ENCODE measurements at regions not wholly inside any gene's neighbourhood (a gene's known extent, or its start where the extent isn't known, plus 50 kb on each side); places are given as distances from the start of the nearest gene placed in this dataset.

GRCh38 chr5:165576678-165577275 is 2071.4 kb downstream of the MAT2B start:
- H3K9ac ChIP-seq (ENCODE audit: low read length): no peak overlapping the region
- no peaks in the 10 kb centered on the region for H3K36me3 ChIP-seq (ENCODE audit: control insufficient read depth, insufficient read depth, low read length)
- no peaks in the 10 kb centered on the region for H3K4me1 ChIP-seq (ENCODE audit: control insufficient read depth, insufficient read depth, low read length)
- H3K27me3 ChIP-seq (ENCODE audit: control insufficient read depth, insufficient read depth, low read length): no peaks in the 10 kb centered on the region
- H3K27ac ChIP-seq (ENCODE audit: low read depth, low read length): no peak overlapping the region
- H3K4me3 ChIP-seq (ENCODE audit: low read length): no peak overlapping the region

DNA sequence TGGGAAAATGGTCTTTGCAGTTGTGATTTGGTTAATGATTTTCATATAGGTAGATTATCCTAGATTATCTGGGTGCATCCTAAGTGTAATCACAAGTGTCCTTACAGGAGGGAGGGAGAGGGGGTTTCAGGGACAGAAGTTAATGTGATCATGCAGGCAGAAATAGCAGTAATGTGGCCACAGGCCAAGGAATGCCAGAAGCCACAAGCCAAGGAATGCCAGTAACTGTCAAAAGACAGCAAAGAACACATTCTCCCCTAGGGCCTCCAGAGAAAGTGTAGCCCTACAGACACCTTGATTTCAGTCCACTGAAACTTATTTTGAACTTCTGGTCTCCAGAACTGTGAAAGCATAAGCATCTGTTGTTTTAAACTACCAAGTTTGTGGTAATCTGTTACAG is 2074.5 kb downstream of the MAT2B start:
- no peaks in the 10 kb centered on the region for H3K27me3 ChIP-seq (ENCODE audit: control insufficient read depth, insufficient read depth, low read length)
- H3K4me1 ChIP-seq (ENCODE audit: control insufficient read depth, insufficient read depth, low read length): no peaks in the 10 kb centered on the region
- no peak overlapping the region for H3K27ac ChIP-seq (ENCODE audit: low read depth, low read length)
- no peaks in the 10 kb centered on the region for H3K36me3 ChIP-seq (ENCODE audit: control insufficient read depth, insufficient read depth, low read length)
- no peak overlapping the region for H3K9ac ChIP-seq (ENCODE audit: low read length)
- no peak overlapping the region for H3K4me3 ChIP-seq (ENCODE audit: low read length)

- Histone ChIP-seq H3K4me1 (ENCODE audit: control insufficient read depth, insufficient read depth, low read length) (no peaks in the 10 kb centered on the region), H3K27ac (ENCODE audit: low read depth, low read length) (no peak overlapping the region)
Measured at GRCh38 chr5:165594693-165595092, 2089.3 kb downstream of the MAT2B start.

GRCh38 chr5:165602529-165602928 is 2097.1 kb downstream of the MAT2B start:
- Histone ChIP-seq H3K27me3 (ENCODE audit: control insufficient read depth, insufficient read depth, low read length) (no peaks in the 10 kb centered on the region), H3K27ac (ENCODE audit: low read depth, low read length) (no peak overlapping the region), H3K9ac (ENCODE audit: low read length) (no peak overlapping the region), H3K4me1 (ENCODE audit: control insufficient read depth, insufficient read depth, low read length) (no peaks in the 10 kb centered on the region), H3K4me3 (ENCODE audit: low read length) (no peak overlapping the region), H3K36me3 (ENCODE audit: control insufficient read depth, insufficient read depth, low read length) (no peaks in the 10 kb centered on the region)

More at GRCh38 chr5:165594693-165595092, 2089.3 kb downstream of the MAT2B start:
- Histone ChIP-seq H3K4me3 (ENCODE audit: low read length) (no peak overlapping the region), H3K9ac (ENCODE audit: low read length) (no peak overlapping the region), H3K27me3 (ENCODE audit: control insufficient read depth, insufficient read depth, low read length) (no peaks in the 10 kb centered on the region), H3K36me3 (ENCODE audit: control insufficient read depth, insufficient read depth, low read length) (no peaks in the 10 kb centered on the region)

DNA sequence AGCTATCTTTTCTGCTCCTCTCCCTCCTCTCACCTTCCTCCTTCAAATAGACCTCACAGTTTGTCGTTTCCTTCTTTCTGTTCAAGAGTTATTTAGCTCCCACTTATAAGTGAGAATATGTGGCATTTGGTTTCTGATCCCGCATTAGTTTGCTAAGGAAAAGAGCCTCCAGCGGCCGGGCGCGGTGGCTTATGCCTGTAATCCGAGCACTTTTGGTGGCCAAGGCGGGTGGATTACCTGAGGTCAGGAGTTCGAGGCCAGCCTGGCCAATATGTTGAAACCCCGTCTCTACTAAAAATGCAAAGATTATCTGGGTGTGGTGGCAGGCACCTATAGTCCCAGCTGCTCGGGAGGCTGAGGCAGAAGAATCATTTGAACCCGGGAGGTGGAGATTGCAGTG is 2101.6 kb downstream of the MAT2B start:
- Histone ChIP-seq H3K27ac (ENCODE audit: low read depth, low read length) (no peak overlapping the region), H3K36me3 (ENCODE audit: control insufficient read depth, insufficient read depth, low read length) (no peaks in the 10 kb centered on the region), H3K4me1 (ENCODE audit: control insufficient read depth, insufficient read depth, low read length) (no peaks in the 10 kb centered on the region), H3K4me3 (ENCODE audit: low read length) (no peak overlapping the region), H3K9ac (ENCODE audit: low read length) (no peak overlapping the region), H3K27me3 (ENCODE audit: control insufficient read depth, insufficient read depth, low read length) (no peaks in the 10 kb centered on the region)

DNA sequence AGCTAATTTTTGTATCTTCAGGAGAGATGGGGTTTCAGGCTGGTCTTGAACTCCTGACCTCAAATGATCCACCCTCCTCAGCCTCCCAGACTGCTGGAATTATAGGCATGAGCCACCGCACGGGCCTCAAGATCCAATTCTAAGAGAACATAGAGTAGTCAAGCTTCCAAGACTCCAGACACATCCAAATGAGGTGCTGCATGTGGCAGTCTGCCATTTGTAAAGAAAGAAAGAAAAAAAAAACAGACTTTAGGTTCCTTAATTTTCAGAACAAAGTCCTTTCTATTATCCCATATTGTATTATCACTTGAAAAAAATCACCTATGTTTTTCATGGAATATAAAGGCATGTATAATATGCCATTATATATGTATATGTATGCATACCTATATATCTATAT is 2104.5 kb downstream of the MAT2B start:
- H3K36me3 ChIP-seq (ENCODE audit: control insufficient read depth, insufficient read depth, low read length): no peaks in the 10 kb centered on the region
- no peaks in the 10 kb centered on the region for H3K4me1 ChIP-seq (ENCODE audit: control insufficient read depth, insufficient read depth, low read length)
- no peak overlapping the region for H3K4me3 ChIP-seq (ENCODE audit: low read length)
- H3K9ac ChIP-seq (ENCODE audit: low read length): no peak overlapping the region
- H3K27me3 ChIP-seq (ENCODE audit: control insufficient read depth, insufficient read depth, low read length): no peaks in the 10 kb centered on the region
- no peak overlapping the region for H3K27ac ChIP-seq (ENCODE audit: low read depth, low read length)

DNA sequence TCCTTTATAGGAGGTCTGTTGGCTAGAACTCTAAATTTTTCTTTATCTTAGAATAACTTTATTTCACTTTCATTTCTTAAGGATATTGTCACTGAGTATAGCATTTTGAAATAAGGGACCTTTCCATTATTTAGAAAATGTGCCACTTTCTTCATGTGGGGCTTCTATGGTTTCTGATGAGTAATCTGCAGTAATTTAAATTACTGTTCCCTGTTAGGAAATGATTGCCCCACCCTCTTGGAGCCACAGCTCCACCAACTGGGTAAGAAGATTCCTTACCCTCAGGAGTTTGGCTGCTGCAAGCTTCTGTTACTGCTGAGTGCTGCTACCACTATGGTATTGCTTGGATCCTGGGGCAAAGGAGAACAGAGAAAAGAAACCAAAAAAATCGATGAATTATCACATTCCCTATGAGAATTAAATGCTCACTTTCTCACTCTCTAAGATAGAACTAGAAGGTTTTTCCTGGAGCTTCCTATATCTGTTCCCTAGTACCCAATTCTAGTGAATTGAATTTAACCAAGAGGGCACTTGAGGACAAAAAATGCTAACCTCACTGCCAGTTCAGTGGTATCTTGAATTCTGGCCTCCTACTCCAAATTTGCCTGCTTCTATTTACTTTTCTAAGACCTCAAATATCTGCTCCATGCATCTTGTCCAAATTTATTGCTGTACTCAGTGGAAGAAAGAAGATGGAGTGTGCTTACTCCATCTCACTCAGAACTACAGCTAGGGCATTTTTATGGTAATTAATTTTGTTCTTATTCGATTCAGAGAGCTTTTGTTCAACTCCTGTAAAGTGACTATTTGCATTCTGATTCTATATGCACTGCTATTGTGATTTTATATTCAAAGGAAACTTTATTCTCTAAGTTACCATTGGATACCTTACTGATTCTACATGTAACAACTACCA is 2111.3 kb downstream of the MAT2B start:
- Histone ChIP-seq H3K27me3 (ENCODE audit: control insufficient read depth, insufficient read depth, low read length) (no peaks in the 10 kb centered on the region), H3K4me1 (ENCODE audit: control insufficient read depth, insufficient read depth, low read length) (no peaks in the 10 kb centered on the region), H3K4me3 (ENCODE audit: low read length) (no peak overlapping the region), H3K36me3 (ENCODE audit: control insufficient read depth, insufficient read depth, low read length) (no peaks in the 10 kb centered on the region), H3K9ac (ENCODE audit: low read length) (no peak overlapping the region), H3K27ac (ENCODE audit: low read depth, low read length) (no peak overlapping the region)

DNA sequence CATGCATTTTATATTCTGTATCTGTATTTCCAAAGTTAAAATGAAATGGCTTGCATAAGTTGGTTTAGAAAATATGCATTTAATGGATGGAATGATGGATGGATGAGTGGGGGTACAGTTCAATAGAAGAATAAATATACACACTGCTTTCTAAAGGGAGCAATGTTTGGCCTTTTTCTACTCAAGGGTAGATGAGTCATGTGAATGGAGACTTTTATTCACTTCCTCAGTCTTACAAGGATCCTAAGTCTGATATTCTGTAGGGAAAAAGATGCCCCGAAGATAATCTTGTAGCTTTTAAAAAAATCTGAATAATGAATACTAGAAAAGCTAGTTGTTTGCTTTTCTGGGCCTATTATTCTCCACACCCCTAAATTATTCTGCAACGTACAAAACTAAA is 2112.1 kb downstream of the MAT2B start:
- no peaks in the 10 kb centered on the region for H3K27me3 ChIP-seq (ENCODE audit: control insufficient read depth, insufficient read depth, low read length)
- no peak overlapping the region for H3K27ac ChIP-seq (ENCODE audit: low read depth, low read length)
- no peak overlapping the region for H3K9ac ChIP-seq (ENCODE audit: low read length)
- H3K4me1 ChIP-seq (ENCODE audit: control insufficient read depth, insufficient read depth, low read length): no peaks in the 10 kb centered on the region
- no peak overlapping the region for H3K4me3 ChIP-seq (ENCODE audit: low read length)
- H3K36me3 ChIP-seq (ENCODE audit: control insufficient read depth, insufficient read depth, low read length): no peaks in the 10 kb centered on the region

GRCh38 chr5:165620394-165620793 is 2115.0 kb downstream of the MAT2B start:
- Histone ChIP-seq H3K27ac (ENCODE audit: low read depth, low read length) (no peak overlapping the region), H3K27me3 (ENCODE audit: control insufficient read depth, insufficient read depth, low read length) (no peaks in the 10 kb centered on the region), H3K4me1 (ENCODE audit: control insufficient read depth, insufficient read depth, low read length) (no peaks in the 10 kb centered on the region), H3K9ac (ENCODE audit: low read length) (no peak overlapping the region), H3K36me3 (ENCODE audit: control insufficient read depth, insufficient read depth, low read length) (no peaks in the 10 kb centered on the region), H3K4me3 (ENCODE audit: low read length) (no peak overlapping the region)

DNA sequence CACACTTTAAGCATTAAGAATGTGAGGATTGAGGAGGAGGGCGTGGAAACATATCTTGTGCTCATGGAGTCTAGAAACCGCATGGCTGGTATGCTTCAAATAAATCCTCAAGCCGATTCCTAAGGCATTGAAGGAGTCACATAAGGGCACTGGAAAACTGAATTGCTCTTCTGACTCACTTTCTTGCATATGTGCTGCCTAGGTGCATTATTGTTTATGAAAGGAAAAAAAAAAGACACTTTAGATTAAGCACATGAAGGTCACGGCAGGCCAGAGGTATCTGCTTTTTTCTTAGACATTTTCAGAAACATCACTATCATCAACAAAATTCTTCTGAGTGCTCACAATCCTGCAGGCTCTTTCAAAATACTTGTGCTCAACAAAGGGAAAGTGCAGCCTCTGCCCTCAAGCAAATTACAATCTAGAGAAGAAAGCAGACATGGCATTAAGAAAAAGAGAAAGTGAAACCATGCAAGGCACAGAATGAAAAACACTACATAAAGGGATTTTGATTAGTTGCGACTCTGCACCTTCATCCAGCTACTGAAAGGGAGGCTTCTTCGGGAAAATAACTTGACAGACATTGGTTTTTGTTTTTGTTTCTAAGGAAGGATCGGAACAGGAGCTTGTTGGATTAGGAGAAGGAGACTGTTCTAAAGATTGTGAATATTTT is 2117.6 kb downstream of the MAT2B start:
- no peaks in the 10 kb centered on the region for H3K27me3 ChIP-seq (ENCODE audit: control insufficient read depth, insufficient read depth, low read length)
- no peak overlapping the region for H3K27ac ChIP-seq (ENCODE audit: low read depth, low read length)
- H3K36me3 ChIP-seq (ENCODE audit: control insufficient read depth, insufficient read depth, low read length): no peaks in the 10 kb centered on the region
- no peak overlapping the region for H3K4me3 ChIP-seq (ENCODE audit: low read length)
- no peak overlapping the region for H3K9ac ChIP-seq (ENCODE audit: low read length)
- no peaks in the 10 kb centered on the region for H3K4me1 ChIP-seq (ENCODE audit: control insufficient read depth, insufficient read depth, low read length)

DNA sequence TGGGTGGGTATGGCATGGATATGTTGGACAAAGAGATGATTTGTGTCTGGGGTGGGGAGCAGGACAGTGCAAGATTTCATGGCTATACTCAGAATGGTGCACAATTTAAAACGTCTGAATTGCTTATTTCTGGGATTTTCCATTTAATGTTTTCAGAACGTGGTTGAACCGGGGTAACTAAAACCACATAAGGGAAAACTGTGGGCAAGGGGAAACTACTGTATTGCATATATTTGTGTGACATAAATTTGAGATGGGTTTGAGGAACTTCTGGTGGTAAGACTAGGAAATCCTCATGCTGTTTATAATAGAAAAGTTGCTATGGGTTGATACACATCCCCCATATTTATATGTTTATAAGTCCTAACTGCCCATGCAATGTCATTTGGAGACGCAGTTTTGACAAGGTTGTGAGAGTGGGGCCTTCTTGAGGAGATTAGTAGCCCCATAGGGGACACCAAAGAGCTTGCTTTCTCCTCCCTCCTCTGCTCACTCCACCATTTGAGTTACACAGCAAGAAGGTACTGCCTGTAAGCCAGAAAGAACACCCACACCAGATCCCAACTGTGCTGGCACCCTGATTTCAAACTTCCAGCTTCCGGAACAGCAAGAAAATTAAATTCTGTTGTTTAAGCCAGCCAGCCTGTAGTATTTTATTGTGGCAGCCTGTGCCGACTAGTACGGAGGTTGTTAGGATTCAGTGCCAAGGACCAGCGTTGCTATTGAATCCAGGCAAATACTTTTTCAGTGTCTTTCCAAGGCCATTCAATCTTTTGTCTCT is 2118.9 kb downstream of the MAT2B start:
- Histone ChIP-seq H3K27ac (ENCODE audit: low read depth, low read length) (no peak overlapping the region), H3K36me3 (ENCODE audit: control insufficient read depth, insufficient read depth, low read length) (no peaks in the 10 kb centered on the region), H3K9ac (ENCODE audit: low read length) (no peak overlapping the region), H3K4me1 (ENCODE audit: control insufficient read depth, insufficient read depth, low read length) (no peaks in the 10 kb centered on the region), H3K4me3 (ENCODE audit: low read length) (no peak overlapping the region), H3K27me3 (ENCODE audit: control insufficient read depth, insufficient read depth, low read length) (no peaks in the 10 kb centered on the region)

DNA sequence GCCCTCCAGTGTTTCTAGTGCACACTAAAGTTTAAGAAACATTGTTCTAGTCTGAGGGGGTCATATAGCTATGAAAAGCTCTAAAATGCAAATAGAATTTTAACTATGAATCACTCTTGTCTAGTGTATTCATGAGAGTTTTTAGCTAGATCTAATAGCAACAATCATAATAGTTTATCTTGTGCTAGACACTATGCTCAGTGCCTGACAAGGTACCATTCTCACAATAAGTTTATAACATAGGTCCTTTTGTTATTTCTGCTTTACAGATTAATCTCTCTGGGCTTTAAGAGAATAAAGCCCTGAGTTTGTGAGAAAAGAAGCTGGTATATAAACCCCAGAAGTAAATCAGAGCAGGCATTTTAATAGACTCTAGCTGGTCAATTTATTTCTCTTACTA is 2120.7 kb downstream of the MAT2B start:
- H3K27me3 ChIP-seq (ENCODE audit: control insufficient read depth, insufficient read depth, low read length): no peaks in the 10 kb centered on the region
- H3K27ac ChIP-seq (ENCODE audit: low read depth, low read length): no peak overlapping the region
- H3K4me3 ChIP-seq (ENCODE audit: low read length): no peak overlapping the region
- H3K4me1 ChIP-seq (ENCODE audit: control insufficient read depth, insufficient read depth, low read length): no peaks in the 10 kb centered on the region
- H3K36me3 ChIP-seq (ENCODE audit: control insufficient read depth, insufficient read depth, low read length): no peaks in the 10 kb centered on the region
- H3K9ac ChIP-seq (ENCODE audit: low read length): no peak overlapping the region

Data from rectal smooth muscle tissue (tissue), 1 donor.